ENCODE measurements at regions not wholly inside any gene's neighbourhood (a gene's known extent, or its start where the extent isn't known, plus 50 kb on each side); places are given as distances from the start of the nearest gene placed in this dataset.

GRCh38 chr4:148999924-149000323, 557.7 kb upstream of the NR3C2 start:
- TF ChIP-seq CTCF (IDR thresholded peaks at IDR 0.05; ENCODE audit: insufficient read depth, low read length, poor library complexity, severe bottlenecking) (no peak), EZH2phosphoT487 (conservative IDR thresholded peaks at IDR 0.05; ENCODE audit: low read length) (no peak)
